MM.1S (cell line): ENCODE measurements at regions not wholly inside any gene's neighbourhood (a gene's known extent, or its start where the extent isn't known, plus 50 kb on each side); places are given as distances from the start of the nearest gene placed in this dataset.

Source experiments
- DNase-seq: peaks from one replicate; pipeline ENCODE4 v3.0.0-alpha.2; 2015
- H2AFZ ChIP-seq: fragments of 300-600 bp; sonication (generic); 2 replicates; pipeline ENCODE4 v1.6.0; 2016; ENCODE audit warnings: antibody characterized with exemption, low read length
- H3F3A ChIP-seq: fragments of 300-600 bp; sonication (generic); 2 replicates; pipeline ENCODE4 v1.6.1; 2016; ENCODE audit warnings: mild to moderate bottlenecking, antibody characterized with exemption, low read length, moderate library complexity, mixed read lengths; ENCODE audit not compliant: insufficient read depth
- H3K27ac ChIP-seq: fragments of 300-600 bp; sonication (generic); 2 replicates; pipeline ENCODE4 v1.5.1; 2016; ENCODE audit warnings: mild to moderate bottlenecking, low read length
- H3K27me3 ChIP-seq: fragments of 300-600 bp; sonication (generic); replicated peaks from 2 replicates; pipeline ENCODE4 v1.6.0; 2016; ENCODE audit warnings: low read length; ENCODE audit not compliant: insufficient read depth
- H3K36me3 ChIP-seq: fragments of 300-600 bp; sonication (generic); replicated peaks from 2 replicates; pipeline ENCODE4 v1.6.1; 2016; ENCODE audit warnings: mild to moderate bottlenecking, low read length, mixed read lengths; ENCODE audit not compliant: insufficient read depth
- H3K4me1 ChIP-seq: fragments of 300-600 bp; sonication (generic); 2 replicates; pipeline ENCODE4 v1.6.1; 2016; ENCODE audit warnings: low read length, mixed read lengths
- H3K4me2 ChIP-seq: fragments of 300-600 bp; sonication (generic); 2 replicates; pipeline ENCODE4 v1.6.0; 2016; ENCODE audit warnings: low read depth, low read length
- H3K4me3 ChIP-seq: fragments of 300-600 bp; sonication (generic); 2 replicates; pipeline ENCODE4 v1.5.1; 2016; ENCODE audit warnings: low read length, mixed read lengths
- H3K79me2 ChIP-seq: fragments of 300-600 bp; sonication (generic); 2 replicates; pipeline ENCODE4 v1.6.1; 2016; ENCODE audit warnings: mixed run types, low read length, mixed read lengths
- H3K9ac ChIP-seq: fragments of 300-600 bp; sonication (generic); 2 replicates; pipeline ENCODE4 v1.6.1; 2016; ENCODE audit warnings: low read length, mixed read lengths
- H3K9me2 ChIP-seq: fragments of 300-600 bp; sonication (generic); replicated peaks from 2 replicates; pipeline ENCODE4 v1.6.1; 2016; ENCODE audit warnings: mild to moderate bottlenecking, low read length, mixed read lengths; ENCODE audit not compliant: insufficient read depth
- H3K9me3 ChIP-seq: fragments of 300-600 bp; sonication (generic); replicated peaks from 2 replicates; pipeline ENCODE4 v1.6.1; 2016; ENCODE audit warnings: mild to moderate bottlenecking, low read length, mixed read lengths; ENCODE audit not compliant: insufficient read depth
- H4K20me1 ChIP-seq: fragments of 300-600 bp; sonication (generic); 2 replicates; pipeline ENCODE4 v1.6.1; 2016; ENCODE audit warnings: mild to moderate bottlenecking, low read length, moderate library complexity, mixed read lengths; ENCODE audit not compliant: insufficient read depth
- EZH2 ChIP-seq: fragments of 300-600 bp; sonication (generic); optimal IDR thresholded peaks from 2 replicates; pipeline ENCODE3; 2017; ENCODE audit warnings: low read depth, mild to moderate bottlenecking, antibody characterized with exemption, low read length, mixed read lengths
- EZH2phosphoT487 ChIP-seq: fragments of 300-600 bp; sonication (generic); IDR thresholded peaks from 2 replicates; pipeline ENCODE4 v1.6.1; 2018; ENCODE audit warnings: antibody characterized with exemption, low read length
- TF ChIP-seq, protein P1 (sequence below): fragments of 300-600 bp; sonication (generic); IDR thresholded peaks from 2 replicates; pipeline ENCODE4 v1.5.1; 2016; ENCODE audit warnings: antibody characterized with exemption, low read length, mixed read lengths

DNA sequence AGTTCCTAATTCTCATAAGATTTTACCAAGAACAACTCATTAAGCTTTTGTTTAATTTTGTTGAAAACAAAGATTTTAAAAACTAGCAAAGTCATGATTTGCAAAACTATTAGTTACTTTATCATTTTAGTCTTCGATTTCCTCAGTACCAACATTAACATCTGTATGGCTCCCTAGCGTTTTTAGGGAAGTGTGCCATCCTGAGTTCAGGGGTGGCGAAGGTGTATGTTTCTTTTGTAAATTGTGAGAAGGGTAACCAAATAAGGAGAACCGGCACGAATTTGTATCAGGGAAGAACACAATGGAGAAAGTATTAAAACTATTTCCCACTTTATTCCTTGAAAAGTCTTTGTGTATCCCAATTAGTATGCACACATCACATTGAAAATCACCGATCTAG, 419.9 kb downstream of the DSC3 start:
- no peaks in the 10 kb centered on the region for H4K20me1 ChIP-seq
- H3K9me3 ChIP-seq, result no peaks in the 10 kb centered on the region
- no peaks in the 10 kb centered on the region for H3K27me3 ChIP-seq
- H3K27ac ChIP-seq, result no peak overlapping the region
- no peaks in the 10 kb centered on the region for H3K9me2 ChIP-seq
- no peaks in the 10 kb centered on the region for H3K36me3 ChIP-seq
- DNase-seq, result no peak
- no peaks in the 10 kb centered on the region for H3K4me1 ChIP-seq
- TF ChIP-seq EZH2phosphoT487, result no peak
- TF ChIP-seq, protein P1, sequence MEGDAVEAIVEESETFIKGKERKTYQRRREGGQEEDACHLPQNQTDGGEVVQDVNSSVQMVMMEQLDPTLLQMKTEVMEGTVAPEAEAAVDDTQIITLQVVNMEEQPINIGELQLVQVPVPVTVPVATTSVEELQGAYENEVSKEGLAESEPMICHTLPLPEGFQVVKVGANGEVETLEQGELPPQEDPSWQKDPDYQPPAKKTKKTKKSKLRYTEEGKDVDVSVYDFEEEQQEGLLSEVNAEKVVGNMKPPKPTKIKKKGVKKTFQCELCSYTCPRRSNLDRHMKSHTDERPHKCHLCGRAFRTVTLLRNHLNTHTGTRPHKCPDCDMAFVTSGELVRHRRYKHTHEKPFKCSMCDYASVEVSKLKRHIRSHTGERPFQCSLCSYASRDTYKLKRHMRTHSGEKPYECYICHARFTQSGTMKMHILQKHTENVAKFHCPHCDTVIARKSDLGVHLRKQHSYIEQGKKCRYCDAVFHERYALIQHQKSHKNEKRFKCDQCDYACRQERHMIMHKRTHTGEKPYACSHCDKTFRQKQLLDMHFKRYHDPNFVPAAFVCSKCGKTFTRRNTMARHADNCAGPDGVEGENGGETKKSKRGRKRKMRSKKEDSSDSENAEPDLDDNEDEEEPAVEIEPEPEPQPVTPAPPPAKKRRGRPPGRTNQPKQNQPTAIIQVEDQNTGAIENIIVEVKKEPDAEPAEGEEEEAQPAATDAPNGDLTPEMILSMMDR, result no peak
- TF ChIP-seq EZH2, result no peak
- H3K79me2 ChIP-seq, result no peaks in the 10 kb centered on the region
- no peak overlapping the region for H3K9ac ChIP-seq
- H3K4me2 ChIP-seq, result no peak overlapping the region
- H3K4me3 ChIP-seq, result no peak overlapping the region
- no peak overlapping the region for H2AFZ ChIP-seq
- H3F3A ChIP-seq, result no peaks in the 10 kb centered on the region

DNA sequence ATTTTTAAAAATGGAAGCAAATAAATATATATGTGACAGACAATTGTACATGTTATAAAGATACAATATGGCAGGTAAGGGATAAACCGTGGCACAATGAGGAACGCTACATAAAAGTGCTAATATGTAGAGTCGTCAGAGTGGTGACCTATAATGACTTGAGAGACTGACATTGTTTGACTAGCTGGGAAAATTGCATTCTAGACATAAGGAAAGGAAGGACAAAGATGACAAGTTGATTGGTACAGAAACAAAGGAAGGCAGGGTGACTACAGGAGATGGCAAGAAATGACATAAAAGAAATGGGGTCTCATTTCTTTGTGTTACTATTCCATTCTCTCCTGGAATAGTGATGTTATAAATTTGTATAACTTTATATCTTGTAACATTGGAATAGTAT, 420.4 kb downstream of the DSC3 start:
- no peak for DNase-seq
- TF ChIP-seq EZH2 (no peak), EZH2phosphoT487 (no peak)
- TF ChIP-seq, protein P1, result no peak
- Histone ChIP-seq H3F3A (no peaks in the 10 kb centered on the region), H4K20me1 (no peaks in the 10 kb centered on the region), H3K79me2 (no peaks in the 10 kb centered on the region), H3K9me2 (no peaks in the 10 kb centered on the region), H3K36me3 (no peaks in the 10 kb centered on the region), H3K4me3 (no peak overlapping the region), H3K9ac (no peak overlapping the region), H3K4me1 (no peaks in the 10 kb centered on the region), H3K27me3 (no peaks in the 10 kb centered on the region), H2AFZ (no peak overlapping the region), H3K9me3 (no peaks in the 10 kb centered on the region), H3K4me2 (no peak overlapping the region), H3K27ac (no peak overlapping the region)

DNA sequence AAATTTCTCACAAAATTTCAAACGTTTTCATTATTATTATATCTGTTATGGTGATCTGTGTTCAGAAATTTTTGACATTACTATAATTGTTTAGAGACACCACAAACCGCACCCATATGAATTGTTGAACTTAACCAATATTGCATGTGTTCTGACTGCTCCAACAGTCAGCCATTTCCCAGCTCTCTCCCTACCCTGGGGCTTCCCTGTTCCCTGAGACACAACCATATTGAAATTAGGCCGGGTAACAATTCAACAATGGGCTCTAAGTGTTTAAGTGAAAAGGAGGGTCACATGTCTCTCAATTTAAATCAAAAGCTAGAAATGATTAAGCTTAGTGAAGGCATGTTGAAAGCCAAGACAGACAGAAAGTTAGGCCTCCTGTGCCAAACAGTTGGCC, 424.0 kb downstream of the DSC3 start:
- Histone ChIP-seq H2AFZ (no peak overlapping the region), H3K9ac (no peak overlapping the region), H3K79me2 (no peaks in the 10 kb centered on the region), H3K9me3 (no peaks in the 10 kb centered on the region), H3K36me3 (no peaks in the 10 kb centered on the region), H3K27me3 (no peaks in the 10 kb centered on the region), H3K4me3 (no peak overlapping the region), H3K4me1 (no peaks in the 10 kb centered on the region), H4K20me1 (no peaks in the 10 kb centered on the region), H3K27ac (no peak overlapping the region), H3K9me2 (no peaks in the 10 kb centered on the region), H3K4me2 (no peak overlapping the region), H3F3A (no peaks in the 10 kb centered on the region)
- DNase-seq, result no peak
- TF ChIP-seq EZH2phosphoT487 (no peak), EZH2 (no peak)
- TF ChIP-seq, protein P1, result no peak
